Gastroesophageal sphincter (tissue), 4 donors: ENCODE measurements at regions not wholly inside any gene's neighbourhood (a gene's known extent, or its start where the extent isn't known, plus 50 kb on each side); places are given as distances from the start of the nearest gene placed in this dataset.

Experiments
- ATAC-seq: fragments of 150-250 bp; one replicate; pipeline ENCODE4 v1.9.1; 2016; ENCODE audit warnings: mild to moderate bottlenecking, moderate library complexity
- H3K27ac ChIP-seq, 4 donors: fragments of 200-600 bp; sonication (generic) in 3 of 4; 1 replicate in 3 of 4; 2 replicates in 1 of 4; pipeline ENCODE4 v1.5.1; 2016 to 2019
- H3K27me3 ChIP-seq: fragments of 200-600 bp; sonication (generic); one replicate; pipeline ENCODE4 v1.5.1; 2019
- H3K36me3 ChIP-seq, 2 donors: fragments of 200-600 bp; sonication (generic); one replicate each; pipeline ENCODE4 v1.5.1; 2019; ENCODE audit warnings: control low read depth in 1 of 2
- H3K4me1 ChIP-seq, 3 donors: fragments of 200-600 bp; sonication (generic); 1 replicate in 2 of 3; 2 replicates in 1 of 3; pipeline ENCODE4 v1.5.1; 2016 to 2019; ENCODE audit warnings: control low read depth in 2 of 3
- H3K4me3 ChIP-seq, 2 donors: fragments of 200-600 bp; sonication (generic); one replicate each; pipeline ENCODE4 v1.5.1; 2019; ENCODE audit warnings: mild to moderate bottlenecking in 1 of 2, moderate library complexity in 1 of 2
- H3K9me3 ChIP-seq, 3 donors: fragments of 200-600 bp; sonication (generic); one replicate each; pipeline ENCODE4 v1.5.1; 2017 to 2019; ENCODE audit warnings: control low read depth in 2 of 3
- EP300 ChIP-seq: sonication (generic); formaldehyde crosslinking; IDR thresholded peaks from one replicate; pipeline ENCODE4 v1.6.1; 2017; ENCODE audit warnings: antibody characterized with exemption, mild to moderate bottlenecking
- POLR2A ChIP-seq, 2 donors: fragments of 450-650 bp; IDR thresholded peaks; one replicate each; pipeline ENCODE4 v1.6.1; 2017; ENCODE audit warnings: antibody characterized with exemption in 2 of 2, mild to moderate bottlenecking in 2 of 2, moderate library complexity in 1 of 2
- POLR2AphosphoS5 ChIP-seq: sonication (generic); formaldehyde crosslinking; IDR thresholded peaks from one replicate; pipeline ENCODE4 v1.6.1; 2017; ENCODE audit warnings: antibody characterized with exemption
- WGBS, 2 donors: methylation state at CpG; one replicate each; pipeline ENCODE4 v1.1.5; 2018; ENCODE audit warnings: low coverage in 1 of 2; 5-methylcytosine and 5-hydroxymethylcytosine counted together
- TF ChIP-seq, protein P1 (sequence below), 4 experiments: fragments of 200-600 bp in 2 of 4; fragments of 450-650 bp in 2 of 4; sonication (generic) in 1 of 4; IDR thresholded peaks; one replicate each; pipeline ENCODE4 v1.5.1; 2017 to 2019; ENCODE audit warnings: antibody characterized with exemption in 4 of 4, mild to moderate bottlenecking in 2 of 4, moderate library complexity in 2 of 4

DNA sequence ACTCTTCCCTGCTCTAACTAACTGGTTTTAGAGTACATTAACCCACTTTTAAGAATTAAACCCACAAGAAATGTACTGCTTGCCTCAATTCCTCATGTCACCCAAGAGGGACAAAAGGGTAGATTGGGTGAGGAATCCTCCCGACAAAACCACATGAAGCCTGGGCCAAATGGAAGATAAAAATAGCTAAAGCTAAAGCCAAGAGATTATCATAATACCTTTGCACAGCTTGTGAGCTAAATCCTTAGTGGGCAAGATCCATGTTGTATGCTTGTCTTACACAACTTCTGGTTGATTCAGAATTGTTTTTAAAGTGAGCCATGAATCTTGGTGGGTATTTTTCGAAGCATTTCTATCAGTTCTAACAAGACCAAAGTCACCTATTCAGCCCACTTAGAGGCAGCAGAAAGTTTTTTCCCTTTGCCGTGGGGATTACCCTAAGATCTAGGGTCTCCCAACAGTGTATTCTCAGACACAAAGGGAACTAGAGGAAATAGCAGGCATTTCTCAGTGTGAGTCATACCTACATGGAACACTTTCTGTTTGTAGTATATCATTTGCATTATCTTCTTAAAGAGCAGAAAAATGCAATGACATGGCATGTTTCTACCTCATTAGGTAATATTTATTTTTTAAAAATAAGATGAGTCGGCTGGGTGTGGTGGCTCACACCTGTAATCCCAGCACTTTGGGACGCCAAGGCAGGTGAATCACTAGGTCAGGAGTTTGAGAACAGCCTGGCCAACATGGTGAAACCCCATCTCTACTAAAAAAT is 616.6 kb downstream of the KCNH5 start:
- Histone ChIP-seq H3K27ac (no peak overlapping the region), H3K27me3 (no peaks in the 10 kb centered on the region), H3K9me3 (peaks cover 0 to 19% (median 0%) of the 10 kb centered on the region in 3 donors), H3K36me3 (no peaks in the 10 kb centered on the region), H3K4me1 (no peaks in the 10 kb centered on the region), H3K4me3 (no peak overlapping the region)
- ATAC-seq = no peak
- TF ChIP-seq, protein P1, sequence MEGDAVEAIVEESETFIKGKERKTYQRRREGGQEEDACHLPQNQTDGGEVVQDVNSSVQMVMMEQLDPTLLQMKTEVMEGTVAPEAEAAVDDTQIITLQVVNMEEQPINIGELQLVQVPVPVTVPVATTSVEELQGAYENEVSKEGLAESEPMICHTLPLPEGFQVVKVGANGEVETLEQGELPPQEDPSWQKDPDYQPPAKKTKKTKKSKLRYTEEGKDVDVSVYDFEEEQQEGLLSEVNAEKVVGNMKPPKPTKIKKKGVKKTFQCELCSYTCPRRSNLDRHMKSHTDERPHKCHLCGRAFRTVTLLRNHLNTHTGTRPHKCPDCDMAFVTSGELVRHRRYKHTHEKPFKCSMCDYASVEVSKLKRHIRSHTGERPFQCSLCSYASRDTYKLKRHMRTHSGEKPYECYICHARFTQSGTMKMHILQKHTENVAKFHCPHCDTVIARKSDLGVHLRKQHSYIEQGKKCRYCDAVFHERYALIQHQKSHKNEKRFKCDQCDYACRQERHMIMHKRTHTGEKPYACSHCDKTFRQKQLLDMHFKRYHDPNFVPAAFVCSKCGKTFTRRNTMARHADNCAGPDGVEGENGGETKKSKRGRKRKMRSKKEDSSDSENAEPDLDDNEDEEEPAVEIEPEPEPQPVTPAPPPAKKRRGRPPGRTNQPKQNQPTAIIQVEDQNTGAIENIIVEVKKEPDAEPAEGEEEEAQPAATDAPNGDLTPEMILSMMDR (IDR thresholded peaks at IDR 0.05) = no peak
- TF ChIP-seq POLR2AphosphoS5 = no peak
- no peak for TF ChIP-seq POLR2A (IDR thresholded peaks at IDR 0.05)
- TF ChIP-seq EP300 = no peak
- 69 to 80% methylated on average over 4 to 5 of the region's 5 CpGs for WGBS, 2 donors

DNA sequence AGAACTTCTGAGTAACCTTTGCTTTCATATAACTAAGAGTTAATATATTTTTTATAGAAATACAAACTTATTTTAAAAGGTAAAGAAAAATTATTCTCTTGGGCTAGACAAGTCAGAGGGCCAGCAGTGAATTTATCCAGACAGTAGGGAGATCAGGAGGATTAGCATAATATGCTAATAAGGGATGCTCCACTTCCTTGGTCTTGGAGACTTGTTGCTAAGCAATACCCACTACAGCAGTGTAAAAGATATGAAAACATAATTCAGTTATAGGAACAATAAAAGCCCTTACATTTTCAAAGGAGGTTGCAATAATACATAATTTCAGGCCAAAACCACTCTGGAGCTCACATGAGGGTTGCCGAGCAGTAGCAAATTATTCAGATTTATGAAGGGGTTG is 615.6 kb downstream of the KCNH5 start:
- no peaks in the 10 kb centered on the region for H3K36me3 ChIP-seq
- WGBS, 2 donors = 78 to 90% methylated on average over 1 of the region's 1 CpG
- no peak for ATAC-seq
- TF ChIP-seq POLR2AphosphoS5 = no peak
- TF ChIP-seq, protein P1 (IDR thresholded peaks at IDR 0.05) = no peak
- TF ChIP-seq EP300 = no peak
- no peak for TF ChIP-seq POLR2A (IDR thresholded peaks at IDR 0.05)
- no peak overlapping the region for H3K27ac ChIP-seq
- no peaks in the 10 kb centered on the region for H3K27me3 ChIP-seq
- H3K4me3 ChIP-seq = no peak overlapping the region
- peaks cover 0 to 26% (median 0%) of the 10 kb centered on the region in 3 donors for H3K9me3 ChIP-seq
- H3K4me1 ChIP-seq = no peaks in the 10 kb centered on the region

DNA sequence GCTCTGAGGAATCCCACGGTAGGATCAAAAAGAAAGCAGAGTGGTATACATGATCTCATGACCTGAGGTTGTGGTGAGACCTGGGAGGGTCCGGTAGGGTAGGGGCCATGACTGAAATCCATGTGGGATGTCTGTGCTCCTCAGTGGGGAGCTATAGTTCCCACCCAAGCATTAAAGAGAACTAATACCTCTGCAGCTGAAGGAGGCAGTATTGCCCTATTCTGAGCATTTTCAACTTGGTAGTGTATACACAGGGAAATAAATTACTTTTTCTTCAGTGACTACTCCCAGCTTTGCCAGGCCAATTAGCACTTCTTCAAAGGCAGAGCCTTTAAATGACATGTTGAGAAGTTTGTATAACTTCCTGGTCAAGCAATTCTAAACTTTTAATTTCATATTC is 613.8 kb downstream of the KCNH5 start:
- H3K27ac ChIP-seq = no peak overlapping the region
- 17 to 83% methylated on average over 1 of the region's 2 CpGs for WGBS, 2 donors
- no peaks in the 10 kb centered on the region for H3K27me3 ChIP-seq
- no peak for TF ChIP-seq POLR2A (IDR thresholded peaks at IDR 0.05)
- TF ChIP-seq, protein P1 (IDR thresholded peaks at IDR 0.05) = no peak
- no peak for TF ChIP-seq EP300
- no peak for TF ChIP-seq POLR2AphosphoS5
- H3K36me3 ChIP-seq = no peaks in the 10 kb centered on the region
- no peaks in the 10 kb centered on the region for H3K4me1 ChIP-seq
- ATAC-seq = no peak
- peaks cover 0 to 34% (median 0%) of the 10 kb centered on the region in 3 donors for H3K9me3 ChIP-seq
- H3K4me3 ChIP-seq = no peak overlapping the region

DNA sequence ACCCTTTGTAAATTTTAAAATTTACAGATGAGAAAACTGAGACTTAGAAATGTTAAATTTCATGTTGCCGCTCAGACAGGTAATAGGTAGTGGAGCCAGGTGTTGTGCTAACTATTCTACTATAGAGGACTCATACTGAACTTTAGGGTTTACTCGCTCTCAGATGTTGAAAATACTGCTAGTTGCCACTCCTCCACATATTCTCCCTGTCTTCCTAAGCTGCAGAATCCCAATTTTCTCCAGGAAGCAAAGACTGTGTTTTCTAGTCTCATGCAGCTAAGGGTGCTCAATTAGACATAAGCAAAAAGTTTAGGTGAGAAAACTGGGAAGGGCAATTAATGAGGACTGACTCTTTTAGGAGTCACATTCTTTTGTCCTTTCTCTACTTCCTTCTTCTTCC is 612.3 kb downstream of the KCNH5 start:
- Histone ChIP-seq H3K9me3 (peaks cover 0 to 41% (median 0%) of the 10 kb centered on the region in 3 donors), H3K4me3 (no peak overlapping the region), H3K27ac (no peak overlapping the region), H3K36me3 (no peaks in the 10 kb centered on the region), H3K27me3 (no peaks in the 10 kb centered on the region), H3K4me1 (no peaks in the 10 kb centered on the region)
- TF ChIP-seq POLR2A (IDR thresholded peaks at IDR 0.05) (no peak), POLR2AphosphoS5 (no peak), EP300 (no peak)
- TF ChIP-seq, protein P1 (IDR thresholded peaks at IDR 0.05) = no peak
- no peak for ATAC-seq
- WGBS, 2 donors = 86 to 92% methylated on average over 2 of the region's 2 CpGs

DNA sequence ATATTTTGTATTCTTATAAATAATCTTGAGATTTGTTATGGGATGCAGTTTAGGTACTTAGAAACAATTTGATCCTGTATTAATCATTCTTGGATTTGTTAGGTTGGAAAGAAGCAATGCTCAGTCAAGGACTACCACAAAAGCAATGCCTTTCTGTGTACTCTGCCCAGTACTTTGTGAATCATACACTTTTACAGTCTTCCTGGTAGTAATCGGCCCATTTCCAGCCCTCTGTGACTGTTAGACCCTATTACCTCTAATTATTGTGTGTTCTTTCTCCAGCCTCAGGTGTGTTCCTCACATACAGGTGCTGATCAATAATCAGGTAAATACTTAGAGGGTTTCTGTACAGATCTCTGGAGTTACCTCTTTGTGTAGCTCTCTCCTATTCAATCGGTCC is 609.0 kb downstream of the KCNH5 start:
- Histone ChIP-seq H3K27ac (no peak overlapping the region), H3K9me3 (peaks cover 0 to 72% (median 0%) of the 10 kb centered on the region in 3 donors), H3K4me3 (no peak overlapping the region), H3K4me1 (no peaks in the 10 kb centered on the region), H3K27me3 (no peaks in the 10 kb centered on the region), H3K36me3 (no peaks in the 10 kb centered on the region)
- TF ChIP-seq, protein P1 (IDR thresholded peaks at IDR 0.05) = no peak
- TF ChIP-seq POLR2A (IDR thresholded peaks at IDR 0.05) = no peak
- TF ChIP-seq EP300 = no peak
- 8 to 57% methylated on average over 1 to 2 of the region's 2 CpGs for WGBS, 2 donors
- no peak for ATAC-seq
